T-helper 17 cell (primary cell): ENCODE measurements at regions not wholly inside any gene's neighbourhood (a gene's known extent, or its start where the extent isn't known, plus 50 kb on each side); places are given as distances from the start of the nearest gene placed in this dataset.

Source experiments
- ATAC-seq: fragments of 150-1000 bp; cut with Tn5 transposase; 2 replicates; pipeline ENCODE4 v1.10.0; 2021; ENCODE audit warnings: mild to moderate bottlenecking, moderate library complexity
- DNase-seq, 3 donors: peaks; one replicate each; pipeline versions ENCODE4 v3.0.0 to v3.0.0-alpha.2; 2020 to 2021
- H3K9me3 ChIP-seq: one replicate; pipeline ENCODE4 v1.7.0; 2013; ENCODE audit warnings: low read length, mild to moderate bottlenecking; ENCODE audit not compliant: control insufficient read depth, poor library complexity, severe bottlenecking
- H3K27ac Mint-ChIP-seq: one replicate; pipeline ENCODE4 v1.8.0; 2022; ENCODE audit warnings: mild to moderate bottlenecking, moderate library complexity, mixed read lengths
- H3K27me3 Mint-ChIP-seq: one replicate; pipeline ENCODE4 v1.8.0; 2022; ENCODE audit warnings: mixed read lengths
- H3K36me3 Mint-ChIP-seq: one replicate; pipeline ENCODE4 v1.8.0; 2022; ENCODE audit warnings: low read depth, mixed read lengths
- H3K4me1 Mint-ChIP-seq: one replicate; pipeline ENCODE4 v1.8.0; 2022; ENCODE audit warnings: mild to moderate bottlenecking, mixed read lengths
- H3K4me3 Mint-ChIP-seq: one replicate; pipeline ENCODE4 v1.8.0; 2022; ENCODE audit warnings: mild to moderate bottlenecking, moderate library complexity, mixed read lengths

DNA sequence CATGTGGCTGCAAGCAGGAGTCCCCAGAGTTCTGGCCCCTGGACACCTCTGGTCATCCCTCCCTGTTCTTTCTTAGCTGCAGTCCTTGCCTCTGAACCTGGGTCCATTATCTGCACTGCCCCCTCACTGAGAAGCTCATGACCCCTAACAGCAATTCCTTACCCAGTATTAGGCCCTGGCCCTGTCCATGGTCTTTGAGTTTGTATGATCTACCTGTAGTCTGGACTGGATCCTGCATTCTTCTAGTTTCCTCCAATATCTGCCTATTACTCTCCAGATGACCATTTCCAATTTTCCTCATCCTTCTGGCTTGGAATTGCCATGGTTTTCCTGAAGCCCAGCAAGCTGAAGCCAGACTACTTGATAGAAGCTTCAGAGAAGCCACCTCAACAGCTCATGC lies 302.4 kb upstream of the HS6ST1 start:
- no peak for DNase-seq
- no peak overlapping the region for H3K4me3 Mint-ChIP-seq

DNA sequence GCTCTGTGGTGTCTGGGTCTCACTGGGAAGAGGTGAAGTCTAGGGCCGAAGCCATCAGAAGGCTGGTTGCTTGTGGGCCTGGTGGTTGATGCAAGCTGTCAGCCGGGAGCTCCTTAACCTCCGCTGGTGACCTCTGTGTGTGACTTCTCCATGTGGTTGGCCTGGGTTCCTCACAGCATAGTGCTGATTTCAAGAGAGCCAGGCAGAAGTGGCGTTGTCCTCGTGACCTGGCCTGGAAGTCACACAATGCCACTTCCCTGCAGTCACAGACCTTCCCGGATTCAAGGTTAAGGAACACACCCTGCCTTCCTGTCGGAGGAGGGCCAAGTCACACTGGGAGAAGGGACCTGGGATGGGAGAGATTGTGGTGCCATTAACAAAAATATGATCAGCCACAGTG lies 303.7 kb upstream of the HS6ST1 start:
- Mint-ChIP-seq H3K36me3 (no peaks in the 10 kb centered on the region), H3K4me1 (peaks cover 2% of the 10 kb centered on the region)

More for the DNA sequence above, 302.4 kb upstream of the HS6ST1 start:
- ATAC-seq: no peak
- H3K4me1 Mint-ChIP-seq: peaks cover 2% of the 10 kb centered on the region
- H3K9me3 ChIP-seq: no peaks in the 10 kb centered on the region
- H3K27me3 Mint-ChIP-seq: peaks cover 12% of the 10 kb centered on the region
- H3K36me3 Mint-ChIP-seq: no peaks in the 10 kb centered on the region
- no peak overlapping the region for H3K27ac Mint-ChIP-seq

DNA sequence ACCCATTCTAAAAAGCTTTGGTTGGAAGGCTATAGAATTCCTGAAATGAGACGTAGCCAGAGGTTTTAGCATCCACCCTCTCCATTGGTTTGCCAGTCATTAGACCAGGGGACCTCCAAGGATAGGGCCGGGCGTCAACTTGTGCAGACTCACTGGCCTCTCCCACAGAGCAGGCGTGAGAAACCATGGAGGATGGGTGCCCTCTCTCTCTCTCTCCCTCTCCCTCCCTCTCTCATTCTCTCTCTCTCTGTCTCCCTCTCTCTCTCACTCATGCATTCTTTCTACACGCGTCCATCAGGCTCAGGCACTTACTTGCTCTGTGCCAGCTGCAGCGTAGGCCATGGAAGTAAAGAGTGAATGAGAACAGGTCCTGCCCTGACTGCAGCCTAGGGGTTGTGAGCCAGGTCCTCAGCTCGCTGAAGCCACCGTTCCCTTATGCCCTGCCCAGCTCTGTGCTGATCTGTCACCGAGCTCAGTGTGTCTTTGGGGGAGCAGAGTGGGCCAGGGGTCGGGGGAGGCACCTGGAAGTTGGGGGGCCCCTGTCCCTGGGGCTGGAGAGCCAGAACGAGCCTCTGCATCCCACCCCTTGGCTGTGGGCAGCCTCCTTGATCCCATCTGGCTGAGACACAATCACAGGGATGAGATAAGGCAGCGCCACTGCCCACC lies 304.4 kb upstream of the HS6ST1 start:
- peaks cover 26% of the 10 kb centered on the region for H3K27me3 Mint-ChIP-seq
- H3K4me3 Mint-ChIP-seq: no peak overlapping the region

More for the DNA sequence above, 303.7 kb upstream of the HS6ST1 start:
- H3K9me3 ChIP-seq: no peaks in the 10 kb centered on the region
- Mint-ChIP-seq H3K27me3 (peaks cover 25% of the 10 kb centered on the region), H3K4me3 (no peak overlapping the region), H3K27ac (no peak overlapping the region)
- no peak for ATAC-seq
- DNase-seq: no peak

DNA sequence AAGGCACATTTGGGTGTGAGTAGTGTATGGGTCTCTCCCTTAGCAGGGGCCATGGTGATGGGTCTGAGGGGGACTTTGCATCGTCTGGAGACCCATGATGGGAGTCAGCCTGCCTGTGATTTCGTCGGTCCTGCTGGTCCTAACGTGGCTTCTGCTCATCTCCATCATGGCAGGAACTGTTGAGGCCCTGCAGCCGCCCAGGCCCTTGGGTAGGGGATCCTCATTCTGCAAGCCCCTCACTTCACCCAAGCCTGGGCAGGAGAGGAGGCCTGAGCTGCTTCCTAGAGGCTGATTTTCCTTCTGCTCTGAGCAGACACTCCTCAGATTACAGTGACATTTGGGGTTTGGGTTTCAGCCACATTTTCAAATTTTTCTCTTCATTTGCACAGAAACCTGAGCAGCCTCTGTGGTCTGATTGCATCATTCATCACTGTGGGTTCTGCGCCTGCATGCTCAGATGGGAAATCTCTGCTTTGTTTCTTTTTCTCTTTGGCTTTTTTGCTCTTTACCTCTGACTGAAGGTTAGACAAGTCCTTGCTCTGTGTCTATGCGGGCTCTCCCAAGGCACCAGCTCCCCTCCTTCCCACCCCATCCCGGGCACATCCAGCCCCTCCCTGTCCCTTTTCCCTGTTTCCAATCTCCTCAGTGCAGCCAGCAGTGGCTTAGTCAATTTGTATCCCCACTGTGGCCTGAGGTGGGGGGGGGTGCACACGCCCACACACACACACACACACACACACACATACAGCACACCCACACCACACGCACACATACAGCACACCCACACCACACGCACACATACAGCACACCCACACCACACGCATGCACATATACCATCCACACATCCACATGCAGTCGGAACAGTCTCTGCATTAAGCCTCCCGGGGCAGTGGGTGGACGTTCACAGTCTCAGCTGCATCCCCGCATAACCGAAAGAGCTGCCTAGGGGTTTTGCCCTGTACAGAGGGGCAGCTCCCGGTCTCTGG lies 305.4 kb upstream of the HS6ST1 start:
- Mint-ChIP-seq H3K27me3 (peaks cover 26% of the 10 kb centered on the region), H3K27ac (no peak overlapping the region), H3K4me3 (no peak overlapping the region), H3K36me3 (no peaks in the 10 kb centered on the region), H3K4me1 (peaks cover 2% of the 10 kb centered on the region)
- ATAC-seq (no peak), DNase-seq (no peak)
- no peaks in the 10 kb centered on the region for H3K9me3 ChIP-seq

More for the DNA sequence above, 304.4 kb upstream of the HS6ST1 start:
- no peak for DNase-seq
- Mint-ChIP-seq H3K4me1 (peaks cover 2% of the 10 kb centered on the region), H3K27ac (no peak overlapping the region), H3K36me3 (no peaks in the 10 kb centered on the region)
- no peaks in the 10 kb centered on the region for H3K9me3 ChIP-seq
- ATAC-seq: no peak

DNA sequence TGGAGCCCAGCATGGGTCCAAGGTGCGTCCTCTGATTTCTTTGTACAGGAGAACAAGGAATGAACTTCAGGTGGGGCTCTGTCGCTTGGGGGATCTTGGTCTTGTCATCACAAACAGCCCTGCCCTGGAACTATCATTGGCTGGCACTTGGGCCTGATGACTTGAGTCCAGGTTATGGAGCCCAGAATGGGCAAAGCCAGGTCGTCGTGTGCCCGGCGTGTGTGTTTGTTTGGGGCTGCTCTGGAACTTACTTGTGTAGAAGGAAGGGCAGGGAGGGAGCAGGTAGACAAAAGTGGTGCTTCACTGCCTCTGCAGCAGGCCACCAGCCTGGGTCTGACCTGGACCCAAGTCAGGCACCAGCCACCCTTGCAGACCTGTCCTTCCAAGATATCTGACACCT lies 306.3 kb upstream of the HS6ST1 start:
- H3K4me3 Mint-ChIP-seq: no peak overlapping the region
- no peak overlapping the region for H3K27ac Mint-ChIP-seq
- no peaks in the 10 kb centered on the region for H3K9me3 ChIP-seq
- no peak for ATAC-seq
- no peak for DNase-seq
- H3K4me1 Mint-ChIP-seq: peaks cover 2% of the 10 kb centered on the region
- H3K27me3 Mint-ChIP-seq: peaks cover 26% of the 10 kb centered on the region
- H3K36me3 Mint-ChIP-seq: no peaks in the 10 kb centered on the region

DNA sequence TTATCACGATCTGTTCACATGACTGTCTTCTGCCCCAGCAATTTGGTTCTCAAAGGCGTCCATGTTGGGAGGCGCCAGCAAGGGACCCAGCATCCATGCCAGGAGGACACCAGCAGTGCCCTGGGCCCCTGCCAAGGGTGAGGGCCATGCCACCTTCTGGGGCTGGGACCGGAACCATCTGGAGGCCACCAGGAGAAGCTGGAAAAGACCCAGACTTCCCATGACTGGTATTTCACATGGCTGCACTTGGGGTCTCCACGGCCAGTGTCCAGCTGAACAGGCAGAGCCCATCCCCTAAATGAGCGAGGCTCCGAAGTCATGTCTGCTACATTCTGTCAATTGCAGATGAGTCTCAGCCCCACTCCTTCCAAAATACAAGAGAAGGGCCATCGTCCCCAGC lies 306.8 kb upstream of the HS6ST1 start:
- Mint-ChIP-seq H3K27me3 (peaks cover 26% of the 10 kb centered on the region), H3K27ac (no peak overlapping the region), H3K36me3 (no peaks in the 10 kb centered on the region), H3K4me3 (no peak overlapping the region), H3K4me1 (peaks cover 2% of the 10 kb centered on the region)
- ATAC-seq (no peak), DNase-seq (no peak)
- H3K9me3 ChIP-seq: no peaks in the 10 kb centered on the region

DNA sequence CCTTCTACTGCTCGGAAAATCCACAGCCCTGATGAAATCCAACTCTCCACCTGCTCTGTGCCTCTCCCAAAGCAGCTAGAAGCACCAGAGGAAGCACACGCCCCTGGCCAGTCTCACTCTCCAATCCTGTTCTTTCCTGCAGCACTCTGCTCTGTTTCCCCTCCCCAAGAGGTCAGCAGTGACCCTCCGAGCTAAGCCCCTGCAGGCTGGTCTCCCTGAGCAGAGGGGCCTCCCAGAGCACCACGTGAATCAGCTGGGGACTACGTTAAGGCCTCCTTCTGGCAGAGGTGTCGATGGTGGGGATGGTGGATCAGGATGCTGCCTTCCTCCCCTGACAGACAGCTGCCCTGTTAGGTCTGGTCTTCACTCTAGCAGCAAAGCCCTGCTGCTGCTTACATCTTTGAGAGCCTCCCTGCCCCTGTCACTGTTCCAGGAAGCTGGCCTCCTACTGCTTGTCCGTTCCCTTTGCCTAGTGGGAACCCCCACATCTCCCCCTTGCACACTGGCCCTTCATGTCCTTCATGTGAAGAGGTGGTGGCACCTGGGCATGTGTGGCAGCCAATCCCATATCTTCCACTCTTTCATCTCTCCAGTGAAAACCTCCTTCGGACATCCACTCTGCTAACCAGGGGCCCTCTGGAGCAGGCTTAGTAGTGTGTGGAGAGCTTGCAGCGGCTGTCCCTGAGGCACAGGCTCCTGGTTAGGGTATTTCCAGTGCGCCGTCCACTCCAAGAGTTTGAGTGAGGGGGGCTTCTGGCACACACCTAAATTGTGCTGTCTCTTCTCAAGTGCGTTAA lies 307.5 kb upstream of the HS6ST1 start:
- ATAC-seq: no peak
- no peak for DNase-seq
- H3K36me3 Mint-ChIP-seq: no peaks in the 10 kb centered on the region
- H3K27ac Mint-ChIP-seq: no peak overlapping the region
- no peak overlapping the region for H3K4me3 Mint-ChIP-seq
- peaks cover 29% of the 10 kb centered on the region for H3K27me3 Mint-ChIP-seq
- no peaks in the 10 kb centered on the region for H3K9me3 ChIP-seq
- H3K4me1 Mint-ChIP-seq: peaks cover 2% of the 10 kb centered on the region

DNA sequence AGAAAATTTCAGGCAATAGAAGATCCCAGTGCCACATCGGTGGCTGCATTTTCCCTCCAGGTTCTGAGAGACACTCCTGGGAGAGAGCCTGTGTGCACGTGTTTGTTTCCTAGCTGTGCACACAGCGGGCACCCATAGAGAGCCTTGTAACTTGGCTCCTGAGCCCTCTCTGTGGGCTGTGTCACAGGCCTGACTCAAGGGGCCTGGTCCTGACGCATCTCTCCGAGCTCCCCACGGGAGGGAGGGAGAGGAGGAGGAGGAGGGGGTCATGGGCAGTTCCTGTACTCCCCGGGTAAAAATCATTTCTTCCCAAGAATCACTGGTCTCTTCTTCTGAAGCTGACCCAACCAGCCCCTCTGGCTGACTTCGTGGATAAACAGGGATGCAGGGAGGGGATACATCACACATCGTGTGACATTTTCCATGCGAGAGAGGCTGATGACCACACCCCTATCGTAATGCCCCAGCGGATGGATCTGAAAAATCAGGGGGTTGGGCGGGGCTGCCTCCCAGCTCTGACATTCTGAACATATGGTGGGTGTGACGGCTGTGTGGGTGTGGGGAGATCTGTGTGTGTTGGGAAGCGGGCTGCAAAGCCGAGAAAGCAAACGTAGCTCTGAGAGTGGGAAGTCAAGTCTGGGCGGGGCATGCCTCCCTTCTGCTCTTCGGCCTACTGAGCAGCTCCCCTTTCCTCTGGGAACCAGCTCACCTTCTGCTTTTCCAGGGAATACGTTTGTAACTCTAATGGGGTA lies 308.3 kb upstream of the HS6ST1 start:
- H3K9me3 ChIP-seq: no peaks in the 10 kb centered on the region
- Mint-ChIP-seq H3K36me3 (no peaks in the 10 kb centered on the region), H3K27me3 (peaks cover 31% of the 10 kb centered on the region), H3K4me3 (no peak overlapping the region), H3K27ac (no peak overlapping the region), H3K4me1 (peaks cover 2% of the 10 kb centered on the region)
- ATAC-seq (no peak), DNase-seq (no peak)

DNA sequence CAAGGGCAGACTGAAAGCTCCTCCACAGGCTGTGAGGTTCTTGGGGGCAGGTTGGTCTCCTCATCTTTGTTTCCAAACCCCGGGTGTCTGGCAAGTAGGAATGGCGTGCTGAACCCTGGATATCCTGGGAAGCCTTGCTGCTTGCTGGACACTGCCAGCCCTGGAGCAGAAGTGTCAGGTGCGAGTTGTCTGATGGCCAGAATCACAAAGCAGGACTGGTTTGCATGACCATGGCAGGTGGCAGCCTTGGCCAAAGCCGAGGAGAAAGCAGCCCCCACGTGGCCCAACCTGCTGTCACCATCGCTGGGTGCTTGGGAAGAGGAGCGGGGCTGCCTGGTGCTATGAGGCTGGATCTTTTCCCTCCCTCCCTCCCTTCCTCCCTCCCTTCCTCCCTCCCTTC lies 309.5 kb upstream of the HS6ST1 start:
- Mint-ChIP-seq H3K4me3 (no peak overlapping the region), H3K27me3 (peaks cover 40% of the 10 kb centered on the region), H3K4me1 (peaks cover 2% of the 10 kb centered on the region), H3K36me3 (no peaks in the 10 kb centered on the region), H3K27ac (no peak overlapping the region)
- no peaks in the 10 kb centered on the region for H3K9me3 ChIP-seq
- DNase-seq (no peak), ATAC-seq (no peak)

DNA sequence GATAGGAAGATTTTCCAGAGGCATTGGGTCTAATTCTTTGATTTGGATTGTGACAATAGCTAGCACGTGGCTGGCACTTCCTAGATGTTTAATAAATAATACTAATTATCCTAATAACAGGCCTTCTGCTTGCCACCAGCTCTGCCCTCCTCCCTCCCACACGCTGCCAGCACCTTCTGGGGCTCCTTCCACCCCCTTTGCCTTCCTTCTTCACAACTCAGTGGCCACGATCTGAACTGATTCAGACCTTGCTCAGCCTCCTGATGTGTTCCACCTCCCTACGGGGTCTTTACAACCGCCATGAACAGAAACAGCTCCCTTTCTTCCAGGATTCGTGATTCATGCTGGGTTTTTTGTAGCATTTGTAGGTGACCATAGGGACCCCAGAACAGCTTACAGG lies 310.3 kb upstream of the HS6ST1 start:
- ATAC-seq: no peak
- Mint-ChIP-seq H3K27ac (no peak overlapping the region), H3K36me3 (no peaks in the 10 kb centered on the region), H3K4me1 (peaks cover 2% of the 10 kb centered on the region), H3K4me3 (no peak overlapping the region), H3K27me3 (peaks cover 40% of the 10 kb centered on the region)
- DNase-seq: no peak
- no peaks in the 10 kb centered on the region for H3K9me3 ChIP-seq

DNA sequence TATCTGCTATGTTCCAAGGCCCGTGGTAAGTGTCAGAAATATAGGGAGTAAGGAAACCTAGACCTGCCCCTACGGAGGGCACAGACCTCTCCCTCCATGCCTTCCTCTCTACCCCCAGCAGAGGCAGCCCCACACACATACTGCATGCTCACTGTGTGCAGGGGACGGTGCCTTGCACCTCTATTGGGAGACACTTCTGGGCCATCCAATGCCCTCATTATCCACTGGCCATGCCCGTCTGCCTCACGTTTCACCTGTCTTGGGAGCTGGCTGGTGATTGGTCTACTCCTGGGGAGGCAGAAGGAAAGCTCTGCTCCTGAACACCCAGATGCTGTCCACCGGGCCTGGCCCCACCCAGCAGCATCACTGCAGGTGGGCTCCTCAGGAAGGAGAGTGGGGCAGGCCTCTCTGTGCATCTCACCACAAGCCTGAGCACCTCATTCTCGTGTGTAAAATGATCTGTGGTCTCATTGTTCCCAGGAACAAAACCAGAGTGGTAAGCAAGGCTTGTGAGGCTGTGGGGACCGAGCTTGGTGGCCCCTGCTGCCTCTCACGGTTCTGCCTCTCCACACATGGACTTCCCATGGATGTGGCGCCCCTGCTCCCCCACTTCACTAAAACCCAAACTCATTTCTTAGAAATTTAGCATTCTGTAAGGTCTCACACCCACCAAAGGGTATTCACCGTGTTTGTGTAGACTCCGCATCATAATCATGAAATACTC lies 312.5 kb upstream of the HS6ST1 start:
- ATAC-seq (no peak), DNase-seq (no peak)
- Mint-ChIP-seq H3K27ac (no peak overlapping the region), H3K4me1 (no peaks in the 10 kb centered on the region), H3K27me3 (peaks cover 28% of the 10 kb centered on the region), H3K36me3 (no peaks in the 10 kb centered on the region), H3K4me3 (no peak overlapping the region)
- H3K9me3 ChIP-seq: no peaks in the 10 kb centered on the region
